Tibial nerve (tissue), 3 donors: ENCODE measurements at regions not wholly inside any gene's neighbourhood (a gene's known extent, or its start where the extent isn't known, plus 50 kb on each side); places are given as distances from the start of the nearest gene placed in this dataset.

Source experiments
- POLR2A ChIP-seq, 2 donors: fragments of 450-650 bp; IDR thresholded peaks; one replicate each; pipeline ENCODE4 v1.6.1; 2017; ENCODE audit warnings: antibody characterized with exemption in 2 of 2, mild to moderate bottlenecking in 2 of 2, moderate library complexity in 2 of 2
- TF ChIP-seq, protein P1 (sequence below), 5 experiments: fragments of 200-600 bp in 3 of 5; fragments of 450-650 bp in 2 of 5; sonication (generic) in 3 of 5; IDR thresholded peaks; one replicate each; pipeline ENCODE4 v1.5.1; 2016 to 2019; ENCODE audit warnings: antibody characterized with exemption in 5 of 5, mild to moderate bottlenecking in 3 of 5, moderate library complexity in 2 of 5

DNA sequence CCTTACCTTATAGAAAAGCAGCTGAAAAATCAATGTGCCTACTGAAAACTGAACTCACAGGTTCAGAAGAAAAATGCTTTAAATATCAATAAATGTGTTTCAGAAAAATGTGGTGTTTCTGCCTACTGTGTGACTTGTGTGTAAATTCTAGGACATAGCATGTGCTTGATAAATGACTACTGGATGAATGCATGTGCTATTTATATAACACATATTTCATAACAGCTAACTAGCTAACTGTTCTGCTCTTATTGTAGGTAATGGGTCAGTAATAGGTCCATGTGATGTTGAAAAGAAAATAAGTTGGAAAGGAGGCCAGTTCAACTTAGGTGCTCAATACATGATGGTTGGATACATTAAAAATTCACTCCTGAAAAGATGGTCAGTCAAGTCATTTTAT is 993.0 kb upstream of the LCORL start:
- TF ChIP-seq, protein P1, sequence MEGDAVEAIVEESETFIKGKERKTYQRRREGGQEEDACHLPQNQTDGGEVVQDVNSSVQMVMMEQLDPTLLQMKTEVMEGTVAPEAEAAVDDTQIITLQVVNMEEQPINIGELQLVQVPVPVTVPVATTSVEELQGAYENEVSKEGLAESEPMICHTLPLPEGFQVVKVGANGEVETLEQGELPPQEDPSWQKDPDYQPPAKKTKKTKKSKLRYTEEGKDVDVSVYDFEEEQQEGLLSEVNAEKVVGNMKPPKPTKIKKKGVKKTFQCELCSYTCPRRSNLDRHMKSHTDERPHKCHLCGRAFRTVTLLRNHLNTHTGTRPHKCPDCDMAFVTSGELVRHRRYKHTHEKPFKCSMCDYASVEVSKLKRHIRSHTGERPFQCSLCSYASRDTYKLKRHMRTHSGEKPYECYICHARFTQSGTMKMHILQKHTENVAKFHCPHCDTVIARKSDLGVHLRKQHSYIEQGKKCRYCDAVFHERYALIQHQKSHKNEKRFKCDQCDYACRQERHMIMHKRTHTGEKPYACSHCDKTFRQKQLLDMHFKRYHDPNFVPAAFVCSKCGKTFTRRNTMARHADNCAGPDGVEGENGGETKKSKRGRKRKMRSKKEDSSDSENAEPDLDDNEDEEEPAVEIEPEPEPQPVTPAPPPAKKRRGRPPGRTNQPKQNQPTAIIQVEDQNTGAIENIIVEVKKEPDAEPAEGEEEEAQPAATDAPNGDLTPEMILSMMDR (IDR thresholded peaks at IDR 0.05): no peak
- no peak for TF ChIP-seq POLR2A (IDR thresholded peaks at IDR 0.05)
